Natural killer cell (primary cell): ENCODE measurements at regions not wholly inside any gene's neighbourhood (a gene's known extent, or its start where the extent isn't known, plus 50 kb on each side); places are given as distances from the start of the nearest gene placed in this dataset.

ENCODE experiments used
- ATAC-seq, 3 donors: fragments of 150-1000 bp in 2 of 3; fragments of 200-7000 bp in 1 of 3; cut with Tn5 transposase; 1 replicate in 1 of 3; 2 replicates in 2 of 3; pipeline ENCODE4 v1.10.0; 2021; ENCODE audit warnings: mild to moderate bottlenecking in 2 of 3, moderate library complexity in 2 of 3
- DNase-seq, 2 donors: peaks; one replicate each; pipeline versions ENCODE4 v3.0.0 to v3.0.0-alpha.2; 2013 to 2021; ENCODE audit warnings: mixed read lengths in 1 of 2
- H3K27ac ChIP-seq: one replicate; pipeline ENCODE4 v1.5.1; 2013; ENCODE audit warnings: mild to moderate bottlenecking, low read length
- H3K27me3 ChIP-seq: one replicate; pipeline ENCODE4 v1.6.1; 2013; ENCODE audit warnings: low read length; ENCODE audit not compliant: control insufficient read depth, insufficient read depth
- H3K36me3 ChIP-seq: one replicate; pipeline ENCODE4 v1.6.1; 2013; ENCODE audit warnings: low read length; ENCODE audit not compliant: control insufficient read depth, insufficient read depth
- H3K4me1 ChIP-seq: one replicate; pipeline ENCODE4 v1.6.1; 2013; ENCODE audit warnings: low read length; ENCODE audit not compliant: control insufficient read depth, insufficient read depth
- H3K4me3 ChIP-seq: one replicate; pipeline ENCODE4 v1.5.1; 2013; ENCODE audit warnings: low read length
- H3K9me3 ChIP-seq: one replicate; pipeline ENCODE4 v1.6.1; 2013; ENCODE audit warnings: low read length; ENCODE audit not compliant: control insufficient read depth, insufficient read depth
- H3K27ac Mint-ChIP-seq, 2 donors: one replicate each; pipeline ENCODE4 v1.8.0; 2022; ENCODE audit warnings: mild to moderate bottlenecking in 2 of 2, mixed read lengths in 2 of 2, moderate library complexity in 1 of 2
- H3K27me3 Mint-ChIP-seq, 2 donors: one replicate each; pipeline ENCODE4 v1.8.0; 2022; ENCODE audit warnings: low read depth in 2 of 2, mixed read lengths in 2 of 2
- H3K36me3 Mint-ChIP-seq: one replicate; pipeline ENCODE4 v1.8.0; 2022; ENCODE audit warnings: mixed read lengths
- H3K4me1 Mint-ChIP-seq, 2 donors: one replicate each; pipeline ENCODE4 v1.8.0; 2022; ENCODE audit warnings: mixed read lengths in 2 of 2
- H3K4me3 Mint-ChIP-seq: one replicate; pipeline ENCODE4 v1.8.0; 2022; ENCODE audit warnings: mild to moderate bottlenecking, moderate library complexity, mixed read lengths
- H3K9me3 Mint-ChIP-seq, 2 donors: one replicate each; pipeline ENCODE4 v1.8.0; 2022; ENCODE audit warnings: mixed read lengths in 2 of 2
- CTCF ChIP-seq: fragments of 200-600 bp; IDR thresholded peaks from one replicate; pipeline ENCODE4 v1.8.0; 2022; ENCODE audit warnings: antibody characterized with exemption
- WGBS: methylation state at CpG from one replicate; pipeline ENCODE4 v1.1.7; 2013; ENCODE audit warnings: missing lambda C conversion rate; ENCODE audit not compliant: insufficient coverage; 5-methylcytosine and 5-hydroxymethylcytosine counted together
- intact Hi-C: fragments of 100-400 bp; cut with micrococcal nuclease; formaldehyde crosslinking; loops from one replicate; pipeline ENCODE4 v1.14.2; 2022

GRCh38 chr15:39336926-39337325 lies 244.0 kb upstream of the THBS1 start:
- intact Hi-C loops: no loop called here
- peaks cover 10 to 27% of the 10 kb centered on the region in 2 donors for H3K27me3 Mint-ChIP-seq
- H3K4me1 Mint-ChIP-seq: no peaks in the 10 kb centered on the region
- no peaks in the 10 kb centered on the region for H3K36me3 Mint-ChIP-seq
- Histone ChIP-seq H3K27ac (no peak overlapping the region), H3K27me3 (no peaks in the 10 kb centered on the region), H3K4me1 (no peaks in the 10 kb centered on the region), H3K9me3 (no peaks in the 10 kb centered on the region), H3K36me3 (no peaks in the 10 kb centered on the region), H3K4me3 (no peak overlapping the region)
- no peak for TF ChIP-seq CTCF
- WGBS: 94% methylated on average over 5 of the region's 5 CpGs
- H3K27ac Mint-ChIP-seq: no peak overlapping the region
- no peaks in the 10 kb centered on the region for H3K9me3 Mint-ChIP-seq
- no peak overlapping the region for H3K4me3 Mint-ChIP-seq
- DNase-seq: no peak
- ATAC-seq: no peak

- H3K4me3 ChIP-seq: no peak overlapping the region
- TF ChIP-seq CTCF: no peak
- Mint-ChIP-seq H3K4me1 (no peaks in the 10 kb centered on the region), H3K36me3 (no peaks in the 10 kb centered on the region), H3K4me3 (no peak overlapping the region), H3K27me3 (peaks cover 9 to 31% of the 10 kb centered on the region in 2 donors), H3K9me3 (no peaks in the 10 kb centered on the region), H3K27ac (no peak overlapping the region)
- DNase-seq: no peak
- no peak for ATAC-seq
- H3K27ac ChIP-seq: no peak overlapping the region
- intact Hi-C loops: no loop called here
- no peaks in the 10 kb centered on the region for H3K36me3 ChIP-seq
- peaks cover 2% of the 10 kb centered on the region for H3K27me3 ChIP-seq
- H3K4me1 ChIP-seq: no peaks in the 10 kb centered on the region
- 90% methylated on average over 4 of the region's 4 CpGs for WGBS
- no peaks in the 10 kb centered on the region for H3K9me3 ChIP-seq
Observed at GRCh38 chr15:39338251-39338650, 242.6 kb upstream of the THBS1 start.

GRCh38 chr15:39340903-39341645 lies 239.8 kb upstream of the THBS1 start:
- intact Hi-C loops: no loop called here
- Histone ChIP-seq H3K4me1 (no peaks in the 10 kb centered on the region), H3K36me3 (no peaks in the 10 kb centered on the region), H3K27ac (no peak overlapping the region), H3K27me3 (peaks cover 2% of the 10 kb centered on the region), H3K9me3 (no peaks in the 10 kb centered on the region), H3K4me3 (no peak overlapping the region)
- Mint-ChIP-seq H3K27ac (no peak overlapping the region), H3K27me3 (peaks cover 9 to 34% of the 10 kb centered on the region in 2 donors), H3K4me3 (no peak overlapping the region), H3K4me1 (no peaks in the 10 kb centered on the region), H3K36me3 (no peaks in the 10 kb centered on the region), H3K9me3 (no peaks in the 10 kb centered on the region)
- DNase-seq: no peak
- no peak for ATAC-seq
- no peak for TF ChIP-seq CTCF
- 82% methylated on average over 11 of the region's 13 CpGs for WGBS

- ATAC-seq (no peak), DNase-seq (no peak)
- H3K27ac ChIP-seq: no peak overlapping the region
- intact Hi-C loops: no loop called here
- WGBS: 90% methylated on average over 3 of the region's 3 CpGs
- H3K4me1 Mint-ChIP-seq: no peaks in the 10 kb centered on the region
- H3K9me3 ChIP-seq: no peaks in the 10 kb centered on the region
- H3K27me3 ChIP-seq: peaks cover 2% of the 10 kb centered on the region
- no peak overlapping the region for H3K27ac Mint-ChIP-seq
- no peaks in the 10 kb centered on the region for H3K36me3 Mint-ChIP-seq
- no peaks in the 10 kb centered on the region for H3K36me3 ChIP-seq
- TF ChIP-seq CTCF: no peak
- H3K27me3 Mint-ChIP-seq: peaks cover 2 to 24% of the 10 kb centered on the region in 2 donors
- H3K9me3 Mint-ChIP-seq: no peaks in the 10 kb centered on the region
- no peak overlapping the region for H3K4me3 ChIP-seq
- H3K4me3 Mint-ChIP-seq: no peak overlapping the region
- no peaks in the 10 kb centered on the region for H3K4me1 ChIP-seq
Observed at GRCh38 chr15:39344662-39345141, 236.2 kb upstream of the THBS1 start.
